Embryonic facial prominence (tissue), 1 donor: ENCODE measurements at regions not wholly inside any gene's neighbourhood (a gene's known extent, or its start where the extent isn't known, plus 50 kb on each side); places are given as distances from the start of the nearest gene placed in this dataset.
"Not testable (repeated sequence)": the region's sequence is repeated elsewhere in the genome, so short reads cannot be mapped to it uniquely, and the experiment has no call there.

Source experiments
- DNase-seq: peaks from one replicate; pipeline ENCODE4 v3.0.0-alpha.2; 2016; ENCODE audit errors: extremely low spot score

DNA sequence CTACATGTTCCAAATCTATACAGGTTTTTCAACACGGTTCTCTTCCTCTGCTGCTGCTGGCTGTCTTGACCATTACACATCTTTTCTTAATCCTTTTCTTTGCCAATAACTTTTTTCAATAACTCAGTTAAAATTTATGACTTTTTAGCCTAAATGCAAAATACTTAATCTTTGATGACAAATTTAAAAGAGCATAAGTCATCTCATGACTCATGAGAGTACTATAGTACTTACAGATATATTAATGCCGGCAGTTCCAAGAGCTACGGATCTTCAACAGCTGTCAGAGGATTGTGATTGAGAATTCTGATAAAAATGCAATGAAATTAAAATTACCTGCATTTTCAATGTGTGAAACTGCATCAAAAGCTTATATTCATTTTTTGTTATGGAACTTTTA is 105.5 kb downstream of the KPNA2 start:
- no peak for DNase-seq

GRCh38 chr17:68142595-68142994 is 105.2 kb upstream of the AMZ2 start:
- DNase-seq, result no peak

- DNase-seq, result no peak
Measured at GRCh38 chr17:68143425-68143824, 104.4 kb upstream of the AMZ2 start.

DNA sequence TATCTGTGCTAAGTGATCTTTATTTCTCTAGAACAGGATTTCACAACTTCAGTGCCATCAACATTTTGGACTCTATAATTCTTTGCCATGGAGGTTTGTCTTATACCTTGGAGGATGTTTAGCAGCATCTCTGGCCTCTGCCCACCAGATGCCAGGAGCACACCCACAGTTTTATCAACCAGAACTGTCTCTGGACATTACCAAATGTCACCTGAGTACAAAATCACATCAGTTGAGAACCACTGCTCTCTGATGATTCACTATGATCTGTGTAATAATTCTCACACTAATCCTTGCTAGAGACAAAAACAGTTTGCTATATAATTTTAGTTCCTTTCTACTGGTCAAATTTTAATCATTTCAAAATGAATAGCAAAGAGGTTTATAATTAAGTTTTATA is 102.8 kb upstream of the AMZ2 start:
- no peak for DNase-seq

DNA sequence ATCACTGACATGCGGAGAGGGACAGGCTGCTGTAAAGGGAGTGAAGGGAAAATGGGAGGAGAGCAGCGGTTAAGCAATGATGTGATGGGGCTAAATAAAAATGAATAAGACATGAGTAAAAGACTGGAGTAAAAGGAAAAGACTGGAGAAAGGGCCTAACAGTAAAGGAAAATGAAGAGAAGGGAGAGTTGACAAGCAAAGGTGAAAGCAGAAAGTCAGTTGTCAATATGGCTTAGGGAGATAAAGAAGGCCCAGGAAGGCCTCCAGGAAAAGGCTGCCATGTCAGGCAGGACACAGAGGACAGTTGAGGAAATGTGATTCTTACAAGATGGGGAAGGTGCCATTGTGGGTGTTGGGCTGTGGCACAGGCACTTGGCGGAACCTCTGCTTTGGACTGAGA is 98.9 kb upstream of the AMZ2 start:
- no peak for DNase-seq

GRCh38 chr17:68152161-68152571 is 95.7 kb upstream of the AMZ2 start:
- DNase-seq, result no peak

- no peak for DNase-seq
Measured at GRCh38 chr17:68155692-68156091, 92.2 kb upstream of the AMZ2 start.

- no peak for DNase-seq
Measured at GRCh38 chr17:68161644-68162428, 86.0 kb upstream of the AMZ2 start.

GRCh38 chr17:68168273-68169164 is 79.3 kb upstream of the AMZ2 start:
- DNase-seq, result not testable (repeated sequence)

DNA sequence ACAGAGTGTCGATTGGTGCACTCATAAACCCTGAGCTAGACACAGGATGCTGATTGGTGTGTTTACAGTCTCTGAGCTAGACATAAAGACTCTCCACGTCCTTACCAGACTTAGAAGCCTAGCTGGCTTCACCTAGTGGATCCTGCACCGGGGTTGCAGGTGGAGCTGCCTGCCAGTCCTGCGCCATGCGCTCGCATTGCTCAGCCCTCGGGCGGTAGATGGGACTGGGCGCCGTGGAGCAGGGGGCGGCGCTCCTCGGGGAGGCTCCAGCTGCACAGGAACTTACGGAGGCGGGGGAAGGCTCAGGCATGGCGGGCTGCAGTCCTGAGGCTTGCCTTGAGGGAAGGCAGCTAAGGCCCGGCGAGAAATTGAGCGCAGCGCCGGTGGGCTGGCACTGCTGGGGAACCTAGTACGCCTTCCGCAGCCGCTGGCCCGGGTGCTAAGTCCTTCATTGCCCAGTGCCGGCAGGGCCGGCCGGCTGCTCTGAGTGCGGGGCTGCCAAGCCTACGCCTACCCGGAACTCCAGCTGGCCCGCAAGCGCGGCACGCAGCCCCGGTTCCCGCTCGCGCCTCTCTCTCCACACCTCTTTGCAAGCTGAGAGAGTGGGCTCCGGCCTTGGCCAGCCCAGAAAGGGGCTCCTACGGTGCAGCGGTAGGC is 78.5 kb upstream of the AMZ2 start:
- not testable (repeated sequence) for DNase-seq

DNA sequence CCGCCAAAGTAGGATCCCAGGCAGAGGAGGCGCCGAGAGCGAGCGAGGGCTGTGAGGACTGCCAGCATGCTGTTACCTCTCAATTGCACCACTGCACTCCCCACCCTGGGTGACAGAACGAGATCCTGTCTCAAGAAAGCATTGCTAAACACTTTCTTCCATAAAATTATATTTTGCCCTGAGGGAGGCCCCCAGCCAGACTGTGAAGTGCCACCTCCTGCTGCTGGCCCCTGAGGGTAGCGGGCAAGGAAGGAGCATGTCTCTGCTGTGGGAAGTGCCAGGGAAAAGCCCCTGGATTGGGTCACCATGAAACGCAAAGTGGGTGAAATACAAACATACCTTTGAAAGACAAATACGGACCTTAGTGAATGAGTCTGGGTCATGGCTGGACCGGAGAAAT is 78.0 kb upstream of the AMZ2 start:
- DNase-seq, result no peak

- DNase-seq, result no peak
Measured at GRCh38 chr17:68170246-68170645, 77.6 kb upstream of the AMZ2 start.

DNA sequence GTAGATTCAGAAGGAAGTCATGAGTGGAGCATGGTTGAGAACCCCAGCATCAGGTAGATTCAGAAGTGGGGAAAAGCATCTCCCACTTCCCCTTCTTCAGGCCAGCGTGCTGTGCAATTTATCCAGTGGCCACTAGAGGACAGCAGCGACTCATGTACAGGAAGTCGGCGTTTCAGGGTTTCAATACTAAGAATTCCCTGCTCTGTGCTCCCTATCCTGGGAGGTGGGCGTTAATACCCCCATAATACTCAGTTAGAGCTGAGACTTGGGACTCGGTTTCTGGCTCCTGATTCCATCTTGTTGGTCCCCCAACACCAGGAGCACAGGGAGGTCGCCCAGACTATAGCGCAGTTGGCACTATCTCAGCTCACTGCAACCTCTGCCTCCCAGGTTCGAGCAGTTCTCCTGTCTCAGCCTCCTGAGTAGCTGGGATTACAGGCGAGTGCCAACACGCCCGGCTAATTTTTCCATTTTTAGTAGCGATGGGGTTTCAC is 75.3 kb upstream of the AMZ2 start:
- peak; percentile 49 for DNase-seq

- DNase-seq, result no peak
Measured at GRCh38 chr17:68175416-68175815, 72.4 kb upstream of the AMZ2 start.

GRCh38 chr17:68175905-68176304 is 71.9 kb upstream of the AMZ2 start:
- no peak for DNase-seq

GRCh38 chr17:68176718-68177117 is 71.1 kb upstream of the AMZ2 start:
- DNase-seq, result no peak

DNA sequence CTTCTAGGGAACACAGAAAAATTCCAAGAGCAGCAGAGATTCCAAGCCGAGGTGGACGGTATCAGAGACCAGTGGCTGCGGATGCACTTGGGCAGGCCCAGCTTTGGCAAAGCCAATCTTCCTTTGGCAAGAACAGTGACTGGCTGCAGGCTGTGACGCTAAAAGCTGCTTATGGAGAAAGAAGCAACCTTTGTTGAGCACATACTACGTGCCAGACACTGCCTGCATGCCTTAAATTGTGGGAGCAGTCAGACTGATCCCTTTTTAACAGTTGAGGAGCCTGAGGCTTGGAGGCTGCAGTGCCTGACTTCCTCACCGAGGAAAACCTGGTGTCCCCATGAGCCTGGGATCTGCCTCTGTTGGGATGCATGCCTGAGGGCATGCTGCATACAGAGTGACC is 69.0 kb upstream of the AMZ2 start:
- no peak for DNase-seq

GRCh38 chr17:68179236-68179925 is 68.5 kb upstream of the AMZ2 start:
- DNase-seq, result no peak

DNA sequence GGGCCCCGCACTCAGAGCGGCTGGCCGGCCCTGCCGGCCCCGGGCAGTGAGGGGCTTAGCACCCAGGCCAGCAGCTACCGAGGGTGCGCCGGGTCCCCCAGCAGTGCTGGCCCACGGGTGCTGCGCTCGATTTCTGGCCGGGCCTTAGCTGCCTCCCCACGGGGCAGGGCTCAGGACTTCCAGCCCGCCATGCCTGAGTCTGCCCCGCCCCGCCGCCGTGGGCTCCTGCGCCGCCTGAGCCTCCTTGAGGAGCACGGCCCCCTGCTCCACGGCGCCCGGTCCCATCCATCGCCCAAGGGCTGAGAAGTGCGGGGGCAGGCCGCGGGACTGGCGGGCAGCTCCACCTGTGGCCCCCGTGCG is 67.9 kb upstream of the AMZ2 start:
- no peak for DNase-seq

DNA sequence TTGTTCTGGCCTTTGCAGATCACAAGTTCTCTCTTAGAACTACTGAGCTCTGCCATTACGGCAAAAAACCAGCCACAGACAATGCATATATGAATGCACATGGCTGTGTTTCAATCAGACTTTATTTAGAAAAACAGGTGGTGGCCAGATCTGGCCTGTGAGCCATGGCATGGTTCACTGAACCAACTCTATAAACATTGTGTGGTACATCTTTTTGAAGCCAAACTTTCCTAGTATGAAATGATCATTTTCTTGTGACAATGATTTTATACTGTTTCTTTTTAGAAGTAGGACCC is 65.9 kb upstream of the AMZ2 start:
- DNase-seq, result no peak

DNA sequence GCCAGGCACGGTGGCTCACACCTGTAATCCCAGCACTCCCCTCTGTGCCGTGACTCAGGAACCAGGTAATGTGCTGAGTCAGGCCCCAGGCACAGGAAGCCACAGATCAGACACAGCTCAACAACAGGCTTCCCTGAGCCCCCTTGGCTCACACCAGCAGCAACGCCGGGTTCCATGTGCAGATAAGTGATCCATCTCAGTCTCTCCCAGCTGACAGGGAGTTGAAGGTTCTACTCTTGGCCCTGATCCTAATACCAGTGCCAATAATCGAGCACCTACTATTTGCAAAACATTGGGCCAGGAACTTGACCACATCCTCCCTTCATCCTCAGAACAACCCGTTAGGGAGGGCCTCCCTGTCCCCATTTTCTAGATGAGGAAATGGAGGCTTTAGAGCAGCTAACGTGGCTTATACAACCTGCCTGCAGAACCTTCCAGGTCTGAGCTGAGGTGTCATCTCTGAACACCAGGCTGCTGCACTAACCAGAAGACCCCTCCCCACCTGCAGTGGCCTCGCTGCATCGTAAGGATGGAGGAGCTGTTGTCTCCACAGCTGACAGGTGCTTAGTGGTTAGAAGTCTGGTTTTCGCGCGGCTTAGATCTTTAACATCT is 64.8 kb upstream of the AMZ2 start:
- no peak for DNase-seq

- no peak for DNase-seq
Measured at GRCh38 chr17:68184141-68184571, 63.7 kb upstream of the AMZ2 start.
